Immature natural killer cell (primary cell): ENCODE measurements at regions not wholly inside any gene's neighbourhood (a gene's known extent, or its start where the extent isn't known, plus 50 kb on each side); places are given as distances from the start of the nearest gene placed in this dataset.

ENCODE experiments used
- DNase-seq, 3 donors: peaks; one replicate each; pipeline ENCODE4 v3.0.0; 2022; ENCODE audit warnings: mixed read lengths in 1 of 3
- H3K27ac Mint-ChIP-seq, 6 donors: one replicate each; pipeline ENCODE4 v1.8.0; 2020; ENCODE audit warnings: mixed read lengths in 6 of 6, mild to moderate bottlenecking in 5 of 6, inconsistent platforms in 4 of 6, moderate library complexity in 3 of 6
- H3K27me3 Mint-ChIP-seq, 3 donors: one replicate each; pipeline ENCODE4 v1.8.0; 2020 to 2021; ENCODE audit warnings: low read depth in 3 of 3, mild to moderate bottlenecking in 3 of 3, mixed read lengths in 3 of 3, moderate library complexity in 3 of 3, inconsistent platforms in 1 of 3
- H3K36me3 Mint-ChIP-seq, 3 donors: one replicate each; pipeline ENCODE4 v1.8.0; 2020; ENCODE audit warnings: mixed read lengths in 3 of 3, inconsistent platforms in 2 of 3, mild to moderate bottlenecking in 2 of 3
- H3K4me1 Mint-ChIP-seq, 2 donors: one replicate each; pipeline ENCODE4 v1.8.0; 2020; ENCODE audit warnings: inconsistent platforms in 2 of 2, mild to moderate bottlenecking in 2 of 2, mixed read lengths in 2 of 2, moderate library complexity in 1 of 2
- H3K4me3 Mint-ChIP-seq, 5 donors: one replicate each; pipeline ENCODE4 v1.8.0; 2020; ENCODE audit warnings: mild to moderate bottlenecking in 5 of 5, mixed read lengths in 5 of 5, inconsistent platforms in 3 of 5, moderate library complexity in 3 of 5
- H3K9me3 Mint-ChIP-seq, 6 donors: one replicate each; pipeline ENCODE4 v1.8.0; 2020; ENCODE audit warnings: mild to moderate bottlenecking in 6 of 6, mixed read lengths in 6 of 6, inconsistent platforms in 4 of 6, moderate library complexity in 3 of 6

DNA sequence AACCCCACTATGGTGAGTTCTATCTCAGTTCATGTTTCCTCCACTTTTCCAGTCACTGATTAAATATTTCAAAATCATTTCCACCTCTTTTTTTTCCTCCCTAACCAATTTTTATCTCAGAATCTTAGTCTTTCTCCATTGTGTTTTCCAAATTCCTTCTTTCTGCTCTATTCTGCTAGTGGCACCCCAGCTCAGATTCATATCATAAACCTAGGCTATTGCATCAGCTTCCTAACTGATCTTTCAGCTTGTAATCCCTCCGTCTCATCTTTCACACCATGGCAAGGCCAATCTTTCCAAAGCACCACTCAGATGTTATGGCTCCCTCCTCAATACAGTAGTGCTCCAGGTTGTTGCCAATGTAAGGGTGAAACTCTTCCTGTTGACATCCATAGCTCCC is 631.9 kb downstream of the PLPP3 start:
- Mint-ChIP-seq H3K4me1 (no peaks in the 10 kb centered on the region), H3K27ac (no peak overlapping the region), H3K36me3 (no peaks in the 10 kb centered on the region), H3K9me3 (peaks cover 0 to 3% (median 0%) of the 10 kb centered on the region in 6 donors), H3K4me3 (no peak overlapping the region), H3K27me3 (peaks cover 0 to 6% (median 0%) of the 10 kb centered on the region in 3 donors)
- no peak for DNase-seq

DNA sequence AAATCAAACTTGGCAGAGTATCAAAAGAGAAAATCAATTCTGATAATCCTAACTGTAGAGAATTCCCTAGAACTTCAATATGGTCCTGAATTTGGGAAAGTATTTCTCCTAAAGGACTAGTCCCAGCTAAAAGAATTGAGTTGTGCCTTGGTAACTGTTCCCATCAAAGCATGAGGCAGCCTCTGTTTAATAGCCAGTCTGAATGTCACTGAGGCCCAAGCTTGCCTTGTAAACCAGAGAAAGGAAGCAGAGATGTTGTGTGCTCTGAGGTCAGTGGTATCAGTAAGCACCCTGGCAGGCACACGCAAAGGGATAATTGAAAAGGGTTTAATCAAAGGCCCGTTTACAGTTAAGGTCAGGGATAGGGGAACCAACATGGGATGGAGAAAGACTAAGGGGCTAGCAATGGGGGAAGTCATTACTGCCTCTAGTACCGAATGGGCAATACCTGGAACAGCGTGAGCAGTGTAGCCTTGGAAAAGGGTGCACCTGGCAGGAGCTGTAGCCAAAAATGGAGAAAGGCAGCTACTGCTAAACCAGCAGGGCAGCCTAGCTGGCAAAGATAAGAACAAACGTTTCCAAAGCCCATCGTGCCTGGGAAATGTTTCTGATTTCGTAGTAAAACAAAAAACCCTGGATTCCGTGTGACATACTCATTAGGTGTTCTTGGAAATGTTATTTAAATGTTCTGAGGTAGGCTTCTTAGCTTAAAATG is 635.5 kb downstream of the PLPP3 start:
- Mint-ChIP-seq H3K4me3 (no peak overlapping the region), H3K4me1 (no peaks in the 10 kb centered on the region), H3K27ac (no peak overlapping the region), H3K27me3 (peaks cover 0 to 4% (median 0%) of the 10 kb centered on the region in 3 donors), H3K9me3 (peaks cover 0 to 3% (median 0%) of the 10 kb centered on the region in 6 donors), H3K36me3 (no peaks in the 10 kb centered on the region)
- DNase-seq, result no peak

DNA sequence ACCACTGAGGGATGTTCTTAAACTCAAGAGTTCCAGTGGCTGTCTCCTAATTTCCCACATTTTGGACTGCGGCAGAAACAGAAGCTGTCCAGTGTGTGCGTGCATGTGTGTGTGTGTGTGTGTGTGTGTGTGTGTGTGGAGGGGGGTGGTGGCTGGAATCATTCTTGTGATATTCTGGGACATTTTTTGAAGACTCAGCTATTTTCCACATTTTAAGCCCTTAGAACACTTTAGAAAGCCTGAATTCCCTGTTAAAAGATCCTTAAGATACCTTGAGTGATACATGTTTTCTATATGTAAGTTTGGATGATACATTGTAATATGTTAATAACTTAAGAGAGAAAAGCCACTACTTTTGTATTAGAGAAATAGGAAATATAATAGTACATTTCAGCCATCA is 636.4 kb downstream of the PLPP3 start:
- no peaks in the 10 kb centered on the region for H3K36me3 Mint-ChIP-seq
- no peak overlapping the region for H3K27ac Mint-ChIP-seq
- no peak overlapping the region for H3K4me3 Mint-ChIP-seq
- no peaks in the 10 kb centered on the region for H3K4me1 Mint-ChIP-seq
- peaks cover 0 to 5% (median 0%) of the 10 kb centered on the region in 3 donors for H3K27me3 Mint-ChIP-seq
- H3K9me3 Mint-ChIP-seq, result peaks cover 0 to 3% (median 0%) of the 10 kb centered on the region in 6 donors
- no peak for DNase-seq

DNA sequence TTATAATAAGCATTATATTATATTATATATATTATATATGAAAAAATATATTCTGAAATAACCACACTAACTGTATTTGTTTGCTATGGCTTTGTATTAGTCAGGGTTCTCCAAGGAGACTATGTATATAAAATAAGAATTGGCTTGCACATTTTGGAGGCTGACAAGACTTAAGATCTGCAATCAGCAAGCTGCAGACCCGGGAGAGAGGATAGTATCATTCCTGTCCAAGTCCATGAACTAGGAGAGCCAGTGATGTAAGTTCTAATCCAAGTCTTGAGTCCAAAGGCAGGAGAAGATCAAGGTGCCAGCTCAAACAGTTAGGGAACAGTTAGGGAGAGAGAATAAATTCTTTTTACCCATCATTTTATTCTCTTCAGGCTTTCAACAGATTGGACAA is 639.5 kb downstream of the PLPP3 start:
- no peak overlapping the region for H3K27ac Mint-ChIP-seq
- H3K4me3 Mint-ChIP-seq, result no peak overlapping the region
- no peak for DNase-seq
- peaks cover 0 to 2% (median 1%) of the 10 kb centered on the region in 3 donors for H3K27me3 Mint-ChIP-seq
- no peaks in the 10 kb centered on the region for H3K36me3 Mint-ChIP-seq
- peaks cover 0 to 5% (median 0%) of the 10 kb centered on the region in 6 donors for H3K9me3 Mint-ChIP-seq
- H3K4me1 Mint-ChIP-seq, result no peaks in the 10 kb centered on the region

DNA sequence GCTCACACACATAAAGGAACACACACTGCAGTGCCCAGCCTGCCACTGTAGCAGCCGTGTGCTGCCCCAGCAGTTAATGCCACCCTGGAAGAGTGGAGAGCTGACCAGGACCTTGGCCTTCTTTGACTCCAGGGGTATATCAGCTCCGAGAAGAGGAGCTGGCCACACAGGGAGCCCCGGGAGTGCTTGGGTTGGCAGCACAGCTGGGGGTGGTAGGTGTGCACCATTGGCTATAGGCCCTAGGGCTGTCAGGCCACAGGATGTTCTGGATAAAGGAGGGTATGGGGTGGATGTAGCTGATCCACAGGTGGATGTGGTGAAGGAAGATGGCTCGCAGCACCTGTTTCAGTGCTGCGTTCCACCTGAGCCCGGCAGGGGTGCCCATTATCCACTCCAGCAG is 640.5 kb downstream of the PLPP3 start:
- H3K4me3 Mint-ChIP-seq, result no peak overlapping the region
- peaks cover 0 to 6% (median 0%) of the 10 kb centered on the region in 6 donors for H3K9me3 Mint-ChIP-seq
- no peaks in the 10 kb centered on the region for H3K4me1 Mint-ChIP-seq
- H3K27ac Mint-ChIP-seq, result no peak overlapping the region
- DNase-seq, result no peak
- H3K27me3 Mint-ChIP-seq, result peaks cover 1 to 2% (median 2%) of the 10 kb centered on the region in 3 donors
- H3K36me3 Mint-ChIP-seq, result no peaks in the 10 kb centered on the region

DNA sequence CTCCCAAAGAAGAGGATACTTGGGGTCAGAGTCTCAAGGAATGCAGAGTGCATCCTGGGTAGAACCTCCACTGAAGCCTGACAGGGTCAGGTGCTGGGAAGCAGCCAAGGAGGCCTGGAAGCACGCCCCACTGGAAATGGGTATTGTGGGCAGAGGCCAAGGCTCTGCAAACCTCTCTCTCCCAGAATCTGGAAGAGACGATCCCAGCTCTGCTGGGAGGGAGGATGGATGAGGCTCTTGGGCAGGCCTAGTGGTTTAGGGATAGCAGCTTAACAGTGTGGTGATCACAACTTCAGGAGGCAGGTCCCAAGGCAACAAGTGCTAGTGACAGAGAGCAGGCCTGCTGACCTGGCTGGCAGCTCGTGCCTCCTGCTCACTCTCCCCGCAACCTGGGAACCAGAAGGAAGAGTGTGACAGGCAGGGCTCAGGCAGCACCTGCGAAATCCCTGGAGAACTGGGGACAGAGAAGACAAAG is 641.0 kb downstream of the PLPP3 start:
- Mint-ChIP-seq H3K4me1 (no peaks in the 10 kb centered on the region), H3K9me3 (peaks cover 0 to 6% (median 0%) of the 10 kb centered on the region in 6 donors), H3K4me3 (no peak overlapping the region), H3K27me3 (peaks cover 1 to 2% (median 2%) of the 10 kb centered on the region in 3 donors), H3K36me3 (no peaks in the 10 kb centered on the region), H3K27ac (no peak overlapping the region)
- DNase-seq, result no peak

DNA sequence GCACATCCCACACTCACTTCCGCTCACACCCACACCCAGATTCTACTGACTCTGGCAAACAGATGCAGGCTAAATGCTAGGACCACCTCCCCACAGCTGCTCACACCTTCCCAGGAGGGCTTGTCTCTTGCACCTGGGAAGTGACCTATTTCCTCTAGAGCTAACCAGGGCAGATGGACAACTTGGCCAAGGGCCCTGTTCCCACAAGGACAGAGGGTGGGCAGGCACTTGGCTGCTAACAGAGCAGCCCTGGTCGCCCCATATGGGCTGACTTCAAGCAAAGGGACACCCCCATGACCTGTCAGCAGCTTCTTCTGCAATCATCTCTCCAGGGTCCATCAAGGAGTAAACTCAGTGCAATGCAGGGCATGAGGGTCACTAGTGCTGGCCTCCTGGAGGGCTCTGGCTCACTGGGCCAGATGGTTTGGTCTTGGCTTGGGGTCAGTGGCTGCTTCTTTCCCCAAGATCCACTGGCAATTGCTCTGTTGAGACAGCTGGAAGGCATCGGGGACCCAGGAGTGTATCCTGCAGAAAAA is 641.5 kb downstream of the PLPP3 start:
- H3K9me3 Mint-ChIP-seq, result peaks cover 0 to 7% (median under 1%) of the 10 kb centered on the region in 6 donors
- no peak overlapping the region for H3K4me3 Mint-ChIP-seq
- no peak overlapping the region for H3K27ac Mint-ChIP-seq
- H3K27me3 Mint-ChIP-seq, result peaks cover 2 to 4% (median 3%) of the 10 kb centered on the region in 3 donors
- no peak for DNase-seq
- no peaks in the 10 kb centered on the region for H3K36me3 Mint-ChIP-seq
- H3K4me1 Mint-ChIP-seq, result no peaks in the 10 kb centered on the region

DNA sequence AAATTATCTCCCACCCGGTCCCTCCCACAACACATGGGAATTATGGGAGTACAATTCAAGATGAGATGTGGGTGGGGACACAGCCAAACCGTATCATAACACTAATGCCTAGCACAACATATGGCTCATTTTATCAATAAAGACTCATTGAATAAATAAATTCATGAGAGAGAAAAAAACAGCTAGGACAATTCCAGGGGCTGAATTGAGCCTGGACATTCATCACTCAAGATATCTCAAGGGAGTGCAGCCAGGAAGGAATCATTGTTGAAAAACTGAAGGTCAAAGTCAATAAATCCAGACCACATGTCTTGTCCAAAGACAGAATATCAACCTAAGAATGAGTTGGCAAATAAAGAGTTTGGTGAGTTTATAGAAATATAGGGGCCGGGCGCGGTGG is 644.1 kb downstream of the PLPP3 start:
- no peaks in the 10 kb centered on the region for H3K36me3 Mint-ChIP-seq
- H3K27ac Mint-ChIP-seq, result no peak overlapping the region
- peaks cover 0 to 9% (median under 1%) of the 10 kb centered on the region in 6 donors for H3K9me3 Mint-ChIP-seq
- H3K4me1 Mint-ChIP-seq, result no peaks in the 10 kb centered on the region
- DNase-seq, result no peak
- H3K4me3 Mint-ChIP-seq, result no peak overlapping the region
- peaks cover 2 to 5% (median 4%) of the 10 kb centered on the region in 3 donors for H3K27me3 Mint-ChIP-seq

DNA sequence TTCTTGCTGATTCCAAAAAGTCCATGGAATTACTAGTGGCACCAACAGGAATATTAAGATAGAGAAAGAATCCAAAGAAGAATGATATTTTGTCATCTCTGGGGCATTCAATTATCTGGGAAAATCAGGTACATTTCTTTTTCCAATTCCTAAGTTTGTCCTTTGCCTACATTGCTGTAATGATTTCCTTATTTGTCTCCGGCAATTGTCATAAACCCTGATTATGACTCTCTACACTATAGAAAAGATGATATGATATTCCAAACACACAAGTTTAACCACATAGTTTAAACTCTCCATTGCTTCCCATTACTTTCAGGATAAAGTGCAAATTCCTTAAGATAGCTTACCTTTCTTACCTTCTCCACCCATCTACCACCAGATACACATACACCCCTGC is 647.0 kb downstream of the PLPP3 start:
- Mint-ChIP-seq H3K36me3 (no peaks in the 10 kb centered on the region), H3K27ac (no peak overlapping the region), H3K4me3 (no peak overlapping the region), H3K4me1 (no peaks in the 10 kb centered on the region), H3K9me3 (peaks cover 0 to 9% (median under 1%) of the 10 kb centered on the region in 6 donors), H3K27me3 (peaks cover 2 to 13% (median 4%) of the 10 kb centered on the region in 3 donors)
- no peak for DNase-seq

DNA sequence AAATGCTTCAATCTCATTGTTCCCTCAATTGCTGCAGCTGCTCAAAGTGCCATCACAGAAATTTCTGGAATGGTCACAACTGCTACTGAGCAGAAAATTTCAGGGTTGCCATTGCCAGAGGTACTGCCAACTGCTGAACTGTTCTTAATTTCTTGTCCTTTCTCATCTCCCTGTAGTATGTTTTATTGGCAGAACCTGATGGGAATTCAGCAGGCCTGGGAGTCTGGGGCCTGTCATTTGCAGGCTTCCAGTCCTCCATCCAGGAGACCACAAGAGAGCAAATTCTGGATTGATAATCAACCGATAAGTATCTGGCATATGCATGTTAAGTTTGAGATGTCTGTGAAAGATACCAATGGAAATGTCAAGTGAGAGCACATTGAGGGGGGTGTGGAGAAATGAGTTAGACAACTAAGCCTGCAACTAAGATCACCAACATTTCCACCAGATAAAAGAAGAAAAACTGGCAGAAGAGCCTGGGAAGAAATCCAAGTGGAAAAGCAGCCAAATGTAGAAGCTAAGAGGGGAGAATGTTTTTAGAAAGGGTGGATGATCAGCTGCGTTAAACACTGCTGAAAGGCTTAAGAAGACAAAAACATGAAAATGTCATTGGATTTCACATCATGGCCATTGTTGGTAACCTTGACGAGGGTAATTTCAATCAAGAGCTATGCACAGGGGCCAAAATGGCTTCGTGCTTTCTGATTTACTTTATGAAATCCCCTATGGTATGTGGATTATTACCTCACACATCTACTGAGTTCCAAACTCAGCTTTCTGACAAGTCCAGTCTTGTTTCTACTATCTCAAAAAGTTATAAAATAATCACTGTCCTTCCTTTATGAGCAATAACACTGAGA is 648.1 kb downstream of the PLPP3 start:
- Mint-ChIP-seq H3K4me1 (no peaks in the 10 kb centered on the region), H3K4me3 (no peak overlapping the region), H3K36me3 (no peaks in the 10 kb centered on the region), H3K27me3 (peaks cover 2 to 13% (median 4%) of the 10 kb centered on the region in 3 donors), H3K9me3 (peaks cover 0 to 9% (median under 1%) of the 10 kb centered on the region in 6 donors), H3K27ac (no peak overlapping the region)
- no peak for DNase-seq

DNA sequence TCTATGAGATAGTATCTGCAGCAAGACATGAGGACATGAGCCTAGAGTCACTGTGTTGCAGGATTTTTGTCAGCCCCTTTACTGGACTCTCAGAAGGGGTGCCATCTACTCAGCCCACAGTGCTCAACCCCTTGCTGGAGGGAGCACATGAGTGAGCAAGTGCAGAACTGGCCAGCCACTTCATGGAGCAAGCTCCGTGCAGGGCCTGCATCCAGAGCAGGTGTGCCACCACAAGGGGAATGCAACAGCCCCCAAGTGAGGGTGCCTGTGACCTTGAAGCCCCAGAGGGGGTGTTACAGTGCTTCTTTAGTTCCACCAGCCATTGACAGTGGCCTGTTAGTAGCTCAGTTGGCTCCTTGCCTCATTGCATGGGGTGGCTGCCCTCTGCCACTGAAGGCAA is 649.7 kb downstream of the PLPP3 start:
- Mint-ChIP-seq H3K27me3 (peaks cover 0 to 13% (median 5%) of the 10 kb centered on the region in 3 donors), H3K4me1 (no peaks in the 10 kb centered on the region), H3K27ac (no peak overlapping the region), H3K9me3 (peaks cover 0 to 2% (median 0%) of the 10 kb centered on the region in 6 donors), H3K4me3 (no peak overlapping the region), H3K36me3 (no peaks in the 10 kb centered on the region)
- no peak for DNase-seq

DNA sequence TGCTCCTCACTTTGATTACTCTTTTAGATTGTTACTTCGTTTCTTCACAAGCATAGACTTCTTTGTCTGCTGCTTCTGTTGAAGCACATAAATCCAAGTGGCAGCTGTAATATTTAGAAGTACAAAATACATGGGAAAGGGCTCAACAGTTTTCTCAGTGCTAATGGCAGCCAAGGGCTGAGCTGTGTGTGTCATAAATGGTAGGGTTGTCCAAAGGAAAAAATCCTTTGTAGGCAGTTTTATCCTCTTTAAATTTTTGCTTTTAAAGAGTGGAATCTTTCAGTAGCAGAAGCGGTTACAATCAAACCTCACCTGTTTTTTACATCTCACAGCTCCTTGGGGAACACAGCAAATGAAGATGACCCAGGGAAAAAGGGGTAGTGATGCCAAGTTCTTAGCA is 650.8 kb downstream of the PLPP3 start:
- no peaks in the 10 kb centered on the region for H3K4me1 Mint-ChIP-seq
- H3K36me3 Mint-ChIP-seq, result no peaks in the 10 kb centered on the region
- no peak for DNase-seq
- peaks cover 0 to 13% (median 5%) of the 10 kb centered on the region in 3 donors for H3K27me3 Mint-ChIP-seq
- H3K4me3 Mint-ChIP-seq, result no peak overlapping the region
- H3K27ac Mint-ChIP-seq, result no peak overlapping the region
- peaks cover 0 to 2% (median 0%) of the 10 kb centered on the region in 6 donors for H3K9me3 Mint-ChIP-seq

DNA sequence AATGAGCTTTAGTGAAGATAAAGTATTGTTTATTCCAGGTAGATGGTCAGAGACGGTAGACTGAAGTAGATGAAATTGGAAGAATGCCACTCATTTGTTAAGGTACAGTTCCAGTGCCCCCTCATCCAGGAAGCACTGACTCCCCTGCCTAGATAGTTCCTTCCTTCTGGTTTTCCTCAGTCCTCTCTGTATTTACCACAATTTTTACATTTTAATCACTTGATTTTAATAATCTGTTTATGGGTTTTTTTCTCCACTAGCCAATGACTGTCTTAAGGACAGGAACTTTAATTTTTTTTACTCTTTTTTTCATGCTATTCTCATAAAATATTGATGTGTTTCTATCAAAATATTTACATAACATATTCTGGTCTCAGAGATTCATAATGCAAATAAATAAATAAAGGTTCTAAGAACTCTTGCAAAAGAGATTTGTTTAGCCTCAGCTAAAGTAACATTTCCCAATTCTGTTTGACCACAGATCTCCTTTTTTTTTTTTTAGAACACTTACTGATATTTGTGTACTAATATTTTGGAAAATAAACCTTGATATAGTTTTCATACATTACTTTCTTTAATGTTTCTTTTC is 651.6 kb downstream of the PLPP3 start:
- Mint-ChIP-seq H3K27me3 (peaks cover 0 to 11% (median 3%) of the 10 kb centered on the region in 3 donors), H3K4me3 (no peak overlapping the region), H3K9me3 (peaks cover 0 to under 1% (median 0%) of the 10 kb centered on the region in 6 donors), H3K27ac (no peak overlapping the region), H3K36me3 (no peaks in the 10 kb centered on the region), H3K4me1 (no peaks in the 10 kb centered on the region)
- DNase-seq, result no peak
